ENCODE measurements at regions not wholly inside any gene's neighbourhood (a gene's known extent, or its start where the extent isn't known, plus 50 kb on each side); places are given as distances from the start of the nearest gene placed in this dataset.
A peak's percentile ranks its signal among the peaks of the same experiment; 100 is the strongest.

DNA sequence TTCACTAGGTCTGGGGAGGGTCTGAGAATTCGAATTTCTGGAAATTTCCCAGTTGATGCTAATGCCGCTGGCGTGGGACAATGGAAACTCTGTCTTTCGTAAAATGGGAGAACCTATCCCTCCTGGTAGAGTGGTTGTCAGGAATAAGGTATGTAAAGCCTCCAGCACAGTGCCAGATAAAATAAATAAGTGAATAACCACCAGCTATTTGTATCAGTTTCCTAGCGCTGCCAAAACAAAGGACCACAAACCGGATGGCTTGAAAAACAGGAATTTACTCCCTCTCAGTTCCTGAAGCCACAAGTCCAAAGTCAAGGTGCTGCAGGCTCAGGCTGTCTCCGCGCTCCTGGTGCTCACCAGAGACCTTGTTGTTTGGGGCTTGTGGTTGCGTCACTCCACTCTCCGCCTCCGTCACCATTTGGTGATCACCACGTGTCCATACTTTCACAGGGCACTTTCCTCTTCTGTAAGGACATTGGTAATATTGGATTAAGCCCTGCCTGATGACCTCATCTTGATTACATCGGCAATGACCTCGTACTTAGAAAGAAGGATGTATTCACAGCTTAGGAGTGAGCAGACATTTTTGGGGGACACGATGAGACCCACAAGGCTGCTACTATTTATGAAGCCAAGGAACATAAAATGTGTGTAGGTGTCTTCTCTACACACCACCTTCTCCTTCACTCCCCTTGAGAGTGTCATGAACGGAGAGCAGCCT, 428.5 kb downstream of the IRS2 start:
- DNase-seq: no peak

DNA sequence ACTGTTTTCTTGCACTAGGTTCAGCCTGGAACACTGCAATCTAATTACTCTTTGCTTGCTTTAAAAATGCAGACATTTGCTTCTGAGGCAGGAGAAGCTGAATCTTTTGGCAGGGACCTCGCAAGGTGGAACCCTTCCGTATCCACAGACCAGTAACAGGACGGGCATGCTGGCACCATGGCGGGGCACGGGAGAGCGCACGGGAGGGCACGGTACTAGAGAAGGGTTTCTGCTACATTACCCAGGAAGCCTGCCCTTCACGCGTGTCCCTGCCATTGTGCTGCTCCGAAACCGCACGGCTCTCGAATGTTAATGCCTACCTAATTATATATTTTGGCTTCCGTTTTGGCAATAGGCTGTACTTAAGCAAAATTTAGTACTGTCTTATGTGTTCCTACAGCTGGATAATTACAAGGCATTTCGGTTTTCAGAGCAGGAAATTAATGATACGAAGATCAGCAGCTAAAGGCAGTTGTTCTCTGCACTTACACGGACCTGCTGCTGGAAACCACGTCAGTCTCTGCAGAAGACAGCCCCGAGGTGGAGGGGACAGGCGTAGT, 430.4 kb downstream of the IRS2 start:
- DNase-seq: no peak

DNA sequence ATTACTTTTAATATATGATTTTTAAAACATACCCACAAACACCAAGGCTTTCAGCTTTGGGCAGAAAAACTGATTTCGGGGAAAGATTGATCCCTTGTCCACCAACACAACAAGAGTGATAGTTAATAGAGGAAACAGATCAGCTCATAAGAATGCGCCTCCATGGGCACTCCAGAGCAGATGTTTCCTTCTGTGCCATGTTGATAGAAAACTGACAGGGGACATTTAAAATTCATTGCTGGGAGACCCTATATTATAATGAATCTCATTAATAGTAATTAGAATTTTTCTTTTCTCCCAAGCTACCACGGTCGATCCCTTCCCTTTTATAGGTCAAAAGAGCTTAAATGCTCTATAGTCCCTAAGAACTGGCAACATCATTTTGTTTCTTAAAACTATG, 431.2 kb downstream of the IRS2 start:
- DNase-seq: no peak

DNA sequence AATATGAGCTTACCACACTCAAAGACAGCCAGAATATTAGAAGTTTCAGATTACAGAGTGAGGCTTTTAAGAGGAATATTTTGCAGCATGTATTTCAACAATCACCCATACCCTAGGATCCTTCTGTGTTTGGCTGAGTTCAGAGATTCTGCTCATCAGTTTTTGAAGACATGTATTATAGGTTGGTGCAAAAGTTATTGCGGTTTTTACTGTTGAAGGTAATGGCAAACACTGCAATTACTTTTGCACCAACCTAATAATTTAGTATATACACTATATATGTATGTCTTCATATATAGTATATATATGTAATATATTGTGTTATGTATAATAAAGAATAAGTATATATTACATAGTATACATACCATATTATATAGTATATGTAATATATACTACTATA, 435.1 kb downstream of the IRS2 start:
- DNase-seq: no peak

DNA sequence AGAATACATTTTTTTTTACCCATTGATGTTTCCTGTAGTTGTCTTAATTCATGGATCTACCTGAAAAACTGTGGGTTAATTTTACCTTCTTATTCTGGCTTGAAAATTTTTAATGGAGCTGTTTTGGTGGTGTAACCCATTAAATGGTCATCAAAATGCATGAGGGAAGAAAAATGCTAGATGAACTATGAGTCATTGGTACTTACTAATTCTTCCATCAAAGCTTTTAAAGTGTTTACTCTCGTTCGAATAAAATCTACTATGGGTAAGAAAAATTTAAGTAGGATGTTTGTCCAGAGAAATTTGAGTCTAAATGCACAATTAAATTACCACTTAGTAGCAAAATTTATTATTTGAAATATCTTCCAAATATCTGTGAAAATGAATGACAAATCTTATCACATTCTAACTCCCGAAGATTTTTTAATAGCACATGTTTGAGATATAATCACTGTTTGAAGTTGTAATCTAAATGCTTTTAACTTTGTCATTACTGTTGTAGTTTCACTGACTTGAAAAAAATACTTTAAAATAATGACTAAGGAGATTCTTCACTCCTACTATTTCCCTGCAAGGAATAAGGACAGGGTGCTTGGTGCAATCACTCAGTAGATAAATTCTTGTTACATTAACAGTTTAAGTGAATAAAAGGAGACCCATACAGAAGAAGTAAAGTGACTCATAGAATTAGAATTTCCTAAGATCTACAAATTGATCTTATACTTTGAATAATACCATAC, 437.7 kb downstream of the IRS2 start:
- no peak for DNase-seq

DNA sequence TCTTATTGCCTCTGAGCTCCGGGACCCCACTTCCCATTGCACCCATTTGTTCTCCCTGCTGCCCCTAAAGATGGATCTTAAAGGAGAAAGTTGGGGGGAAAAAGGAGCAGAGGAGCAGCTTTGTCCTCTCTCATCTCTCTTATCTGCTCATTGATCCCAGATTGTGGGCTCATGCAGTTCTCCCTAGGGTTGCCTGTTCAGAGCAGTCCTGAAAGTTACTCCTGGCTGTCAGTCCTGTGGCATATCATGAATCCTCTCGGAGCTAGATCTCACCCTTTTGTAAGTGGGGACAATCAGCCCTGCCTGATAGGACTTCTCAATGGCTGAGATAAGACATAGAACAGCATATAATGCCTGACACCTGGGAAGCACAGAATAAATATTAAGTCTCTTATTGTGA, 440.3 kb downstream of the IRS2 start:
- DNase-seq: no peak

DNA sequence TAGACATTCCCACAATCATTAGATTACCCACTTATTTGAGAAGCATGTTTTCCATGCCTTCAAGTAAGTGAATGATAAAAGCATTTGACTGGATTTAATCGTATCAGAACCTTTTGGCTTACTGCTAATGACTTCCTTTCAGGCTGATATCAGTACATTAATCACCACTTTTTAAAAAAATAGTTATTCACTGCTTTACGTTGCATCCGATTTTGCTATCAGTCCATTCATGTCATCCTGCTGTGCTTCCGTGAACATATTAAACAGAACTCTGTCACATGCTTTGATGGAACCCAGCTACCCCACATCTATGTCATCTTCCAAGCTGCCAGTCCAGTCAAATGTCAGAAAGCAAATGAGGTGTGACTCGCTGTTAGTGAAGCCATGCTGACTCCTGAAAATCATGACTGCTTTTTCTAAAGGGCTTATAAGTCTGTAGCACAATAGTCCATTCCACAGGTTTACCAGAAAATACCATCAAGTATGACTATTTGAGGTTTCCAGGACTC, 440.9 kb downstream of the IRS2 start:
- DNase-seq: no peak

DNA sequence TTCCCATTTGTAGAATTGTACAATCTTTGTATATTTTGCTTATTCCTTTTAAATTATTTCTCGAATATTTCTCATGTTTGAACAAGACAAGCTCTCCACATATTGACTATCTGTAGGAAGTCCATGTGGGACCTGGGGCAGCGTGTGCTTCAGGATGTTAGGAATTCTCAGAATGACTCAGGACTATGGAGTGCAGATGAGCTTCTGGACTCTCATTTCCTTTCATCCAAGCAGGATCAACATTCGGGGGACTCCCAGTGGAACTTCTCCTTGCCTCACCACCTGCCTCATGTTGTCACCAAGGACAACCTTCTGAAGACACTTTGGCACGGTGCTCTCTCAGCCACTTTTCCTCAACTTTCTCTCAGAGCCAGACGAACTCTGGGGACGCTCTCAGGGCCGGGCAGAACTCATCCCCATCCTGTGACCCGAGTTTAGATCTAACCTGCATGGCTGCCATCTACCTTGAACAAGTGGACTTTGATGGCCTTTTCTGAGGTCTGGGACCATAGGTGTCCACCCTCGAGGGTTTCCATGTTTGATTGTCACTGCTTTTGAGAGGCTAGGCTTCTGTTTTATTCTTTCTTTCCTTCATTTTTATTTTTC, 441.7 kb downstream of the IRS2 start:
- DNase-seq: no peak

DNA sequence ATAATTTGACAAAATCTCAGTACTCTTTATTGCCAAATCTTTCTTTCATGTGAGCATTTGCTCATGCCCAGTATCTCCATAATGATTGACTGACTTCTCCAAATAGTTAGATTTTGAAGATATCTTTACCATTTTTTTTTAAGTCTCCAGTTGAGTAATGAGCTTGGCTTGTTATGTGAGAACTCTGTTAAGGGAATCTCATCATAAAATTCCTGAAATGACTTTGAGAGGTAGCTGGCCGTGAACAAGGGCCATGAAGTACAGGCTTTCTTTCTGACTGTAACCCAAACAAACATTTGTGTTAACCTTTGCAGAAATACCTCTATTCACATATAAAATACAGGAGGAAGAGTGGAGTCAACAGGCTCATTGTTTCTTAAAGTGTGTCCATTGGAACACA, 449.7 kb downstream of the IRS2 start:
- DNase-seq: no peak

DNA sequence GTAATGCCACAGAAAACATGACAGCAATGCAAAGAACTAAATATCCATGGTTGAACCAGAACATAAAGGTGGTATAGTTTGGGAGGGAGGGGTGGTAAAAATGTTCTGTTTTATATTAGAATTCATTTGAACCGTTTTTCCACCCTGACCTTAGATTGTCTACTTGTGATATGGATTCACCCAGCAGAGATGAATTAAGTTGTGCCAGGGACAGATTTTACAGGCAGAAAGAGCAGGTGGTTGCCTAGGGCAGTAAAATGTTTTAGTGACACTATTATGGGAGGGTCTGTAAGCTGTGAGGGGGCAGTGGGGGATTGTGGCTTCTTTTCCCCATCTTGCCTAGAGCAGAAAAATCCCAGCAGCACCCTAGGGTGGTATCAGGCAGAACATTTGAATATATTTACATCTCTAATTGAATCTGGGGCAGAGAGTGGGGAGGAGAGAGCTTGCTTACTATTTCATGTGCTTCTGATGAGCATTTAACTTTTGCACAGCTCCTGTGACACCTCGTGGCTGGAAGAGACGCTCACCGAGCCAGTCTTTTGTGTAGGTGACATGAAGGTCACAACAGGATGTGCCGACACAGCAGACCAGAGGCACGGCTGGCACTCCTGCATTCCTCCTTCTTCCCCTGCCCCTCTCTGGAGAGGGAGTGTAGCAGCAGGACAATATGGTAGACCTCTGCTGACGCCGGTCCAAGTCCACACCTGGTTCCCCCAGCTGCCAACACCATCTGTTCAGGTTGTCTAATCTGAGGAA, 452.3 kb downstream of the IRS2 start:
- peak; percentile 80 for DNase-seq

DNA sequence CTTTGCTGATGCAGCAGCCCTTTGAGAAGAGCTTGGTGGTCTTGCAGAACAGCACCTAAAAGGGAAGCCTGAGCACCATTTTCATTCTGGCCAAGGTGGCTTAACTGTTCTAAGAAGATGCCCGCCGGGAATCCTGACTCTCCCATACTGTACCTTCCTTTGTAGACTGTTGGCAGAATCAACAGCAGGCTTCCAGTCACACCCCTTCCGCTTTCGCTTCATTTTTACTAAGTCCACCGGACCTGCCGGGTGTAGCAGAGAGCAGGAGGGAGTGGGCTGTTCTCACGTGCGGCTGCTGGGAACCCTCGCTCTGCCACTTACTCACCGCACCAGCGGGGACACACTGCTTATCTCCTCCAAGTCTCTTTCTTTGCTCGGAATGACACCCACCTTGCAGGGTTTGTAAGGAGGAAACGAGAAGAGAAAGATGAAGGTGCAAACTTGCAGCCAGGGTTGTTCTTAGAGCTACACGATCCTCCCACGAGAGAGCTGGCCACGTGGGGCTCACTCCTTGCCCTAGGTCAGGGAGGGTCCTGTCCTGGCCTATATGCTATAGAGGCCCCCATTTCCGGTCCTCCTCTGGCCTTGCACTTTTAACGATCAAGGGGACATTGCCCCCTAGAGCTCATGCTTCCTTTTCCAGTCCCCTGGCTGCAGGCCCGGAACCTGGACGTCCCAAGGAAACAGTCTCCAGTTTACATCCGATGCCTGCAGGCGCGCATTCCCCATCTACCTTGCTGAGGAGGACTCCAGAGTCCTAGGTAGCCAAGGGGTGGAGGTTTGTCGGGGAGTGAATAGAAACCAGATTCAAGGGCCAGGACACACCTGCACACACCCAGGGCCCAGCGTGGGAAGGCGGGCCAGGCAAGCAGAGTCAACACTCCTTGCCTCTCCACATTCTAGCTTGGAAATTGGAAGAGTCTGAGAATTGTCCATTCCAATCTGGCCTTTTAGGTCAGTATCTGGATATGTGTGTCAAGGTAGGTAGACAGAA, 453.6 kb downstream of the IRS2 start:
- DNase-seq: no peak

DNA sequence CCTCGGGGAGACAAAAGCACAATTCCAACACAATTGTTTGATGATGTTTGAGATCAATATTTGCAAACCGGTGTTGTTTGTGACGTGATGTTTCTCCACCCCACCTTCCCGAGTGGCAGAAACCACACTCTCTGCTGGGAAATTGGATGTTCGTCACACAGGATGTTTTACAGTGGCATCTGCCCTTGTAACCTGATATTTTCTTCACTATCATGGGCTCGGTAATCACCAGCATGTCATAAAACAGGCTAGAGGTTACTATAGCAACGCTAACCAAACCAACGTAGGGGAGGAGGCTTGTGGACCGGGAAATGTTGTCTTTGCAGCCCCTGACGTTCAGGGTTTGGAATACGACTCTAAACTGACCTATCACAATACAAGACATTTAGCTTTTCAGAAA, 454.5 kb downstream of the IRS2 start:
- DNase-seq: peak; percentile 82

DNA sequence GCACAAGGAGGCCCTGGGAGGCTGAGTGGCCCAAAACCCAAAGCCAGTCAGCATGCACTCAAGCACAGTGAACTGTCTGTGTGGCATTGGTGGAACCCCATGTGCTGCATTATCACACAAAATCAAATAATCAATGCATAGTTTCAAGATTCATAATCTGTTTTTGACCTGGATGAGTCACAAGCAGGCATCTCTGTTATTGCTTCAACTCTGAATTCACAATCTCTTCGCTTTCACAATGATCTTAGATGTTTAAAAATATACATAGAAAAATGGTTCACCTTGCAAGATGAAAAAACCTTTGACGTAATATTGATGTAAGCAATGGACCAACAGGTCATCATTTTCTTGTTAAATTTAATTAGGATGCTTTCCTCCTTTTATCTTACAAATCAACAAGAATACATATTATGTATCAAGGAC, 455.4 kb downstream of the IRS2 start:
- DNase-seq: no peak

DNA sequence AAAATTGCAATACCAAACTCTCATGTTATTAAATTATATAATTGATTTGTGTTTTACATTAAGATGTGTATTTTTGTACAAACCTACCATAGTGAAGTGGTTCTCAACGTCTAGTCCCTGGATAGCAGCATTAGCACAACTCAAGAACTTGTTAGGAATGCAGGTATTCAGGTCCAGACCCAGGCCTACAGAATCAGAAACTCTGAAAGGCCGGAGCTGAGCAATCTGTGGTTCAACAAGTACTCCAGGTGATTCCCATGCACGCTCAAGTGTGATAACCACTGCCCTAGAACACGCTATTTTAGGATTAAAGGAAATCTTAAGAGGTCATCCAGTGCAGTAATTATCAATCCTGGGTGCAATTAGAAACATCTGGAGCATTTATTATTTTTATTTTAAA, 456.3 kb downstream of the IRS2 start:
- DNase-seq: no peak

DNA sequence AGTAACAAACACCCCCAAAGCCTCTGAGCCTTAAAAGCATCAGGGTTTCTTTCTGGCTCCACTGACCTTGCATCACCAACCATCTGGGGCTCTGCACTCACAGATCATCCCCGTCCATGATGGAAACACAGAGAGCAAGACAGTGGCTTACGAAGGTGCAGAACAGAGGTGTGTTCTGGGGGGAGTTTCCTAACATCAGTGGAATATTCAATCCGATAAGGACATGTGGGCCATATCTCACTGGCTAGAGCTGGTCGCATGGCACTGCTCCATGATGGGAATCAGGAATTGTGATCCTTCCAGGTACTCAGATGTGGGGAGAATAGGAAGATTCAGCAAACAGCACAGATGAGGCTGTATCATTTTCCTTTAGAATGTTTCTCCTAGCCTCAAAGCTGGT, 457.2 kb downstream of the IRS2 start:
- DNase-seq: no peak

DNA sequence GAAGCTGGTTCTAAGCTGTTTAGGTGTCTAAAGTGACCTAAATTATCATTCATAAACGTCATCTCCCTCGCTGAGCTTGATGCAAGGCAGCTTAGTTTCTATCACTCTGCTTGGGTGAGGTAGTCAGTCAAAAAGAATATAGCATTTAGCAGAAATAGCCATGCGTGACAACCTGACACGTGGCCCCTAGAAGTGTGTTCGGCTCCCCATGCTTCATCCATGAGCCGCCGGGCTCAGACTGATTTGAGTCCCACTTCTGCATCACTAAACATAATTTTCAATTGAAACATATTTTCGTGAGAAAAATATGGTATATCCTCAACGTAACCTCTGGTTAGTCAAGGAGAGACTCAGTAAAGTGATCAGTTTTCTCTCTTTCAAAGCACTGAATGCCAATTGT, 459.8 kb downstream of the IRS2 start:
- DNase-seq: no peak

DNA sequence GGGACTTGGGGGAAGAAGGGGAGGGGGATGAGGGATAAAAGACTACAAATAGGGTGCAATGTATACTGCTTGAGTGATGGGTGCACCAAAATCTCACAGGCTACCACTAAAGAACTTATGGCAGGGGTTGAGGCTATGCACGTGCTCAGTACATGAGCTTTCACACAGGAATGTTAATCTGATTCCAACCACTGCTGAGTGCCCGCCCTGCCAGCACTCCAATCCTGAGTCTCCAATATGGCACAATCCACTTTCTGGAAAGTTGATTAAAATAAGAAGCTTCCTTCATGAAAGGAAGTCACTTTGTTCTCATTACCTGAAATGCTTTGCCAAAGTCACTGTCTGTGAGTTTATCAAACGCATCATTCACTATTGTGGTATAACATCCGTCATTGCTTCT, 463.0 kb downstream of the IRS2 start:
- DNase-seq: no peak

DNA sequence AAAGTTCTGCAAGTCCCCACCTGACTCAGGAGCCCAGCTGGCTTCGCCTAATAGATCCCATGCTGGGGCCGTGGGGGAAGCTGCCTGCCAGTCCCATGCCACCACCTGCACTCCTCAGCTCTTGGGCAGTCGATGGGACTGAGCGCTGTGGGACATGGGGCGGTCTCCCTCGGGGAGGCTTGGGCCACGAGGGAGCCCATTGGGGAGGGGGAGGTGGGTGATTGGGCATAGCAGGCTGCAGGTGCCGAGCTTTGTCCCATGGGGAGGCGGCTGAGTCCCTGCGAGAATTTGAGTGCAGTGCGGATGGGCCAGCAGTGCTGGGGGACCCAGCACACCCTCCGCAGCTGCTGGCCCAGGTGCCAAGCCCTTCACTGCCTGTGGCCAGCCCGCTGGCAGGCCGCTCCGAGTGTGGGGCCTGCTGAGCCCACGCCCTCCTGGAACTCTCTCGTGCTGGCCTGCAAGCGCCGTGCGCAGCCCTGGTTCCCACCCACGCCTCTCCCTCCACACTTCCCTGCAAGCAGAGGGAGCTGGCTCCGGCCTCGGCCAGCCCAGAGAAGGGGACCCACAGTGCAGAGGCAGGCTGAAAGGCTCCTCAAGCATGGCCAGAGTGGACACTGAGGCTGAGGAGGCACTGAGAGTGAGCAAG, 467.3 kb downstream of the IRS2 start:
- DNase-seq: no peak

DNA sequence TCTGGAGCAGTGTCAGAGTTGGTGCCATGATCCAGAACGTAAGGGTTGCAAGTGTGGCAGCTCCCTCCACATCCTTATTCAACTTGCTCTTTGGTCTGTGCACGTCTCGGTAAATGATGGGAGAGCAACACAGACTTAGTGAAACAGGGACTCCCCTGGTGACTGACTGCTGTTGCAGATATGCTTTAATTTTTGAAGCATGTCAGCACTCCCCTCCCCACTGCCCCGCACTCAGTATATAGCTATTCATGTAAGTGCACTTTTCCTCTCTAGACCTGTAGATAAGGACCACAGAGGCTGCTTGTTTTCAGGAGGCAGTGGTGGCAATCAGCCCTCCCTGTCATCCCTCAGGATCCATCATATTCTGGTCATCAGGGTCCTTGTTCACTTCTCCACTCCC, 470.9 kb downstream of the IRS2 start:
- DNase-seq: no peak

DNA sequence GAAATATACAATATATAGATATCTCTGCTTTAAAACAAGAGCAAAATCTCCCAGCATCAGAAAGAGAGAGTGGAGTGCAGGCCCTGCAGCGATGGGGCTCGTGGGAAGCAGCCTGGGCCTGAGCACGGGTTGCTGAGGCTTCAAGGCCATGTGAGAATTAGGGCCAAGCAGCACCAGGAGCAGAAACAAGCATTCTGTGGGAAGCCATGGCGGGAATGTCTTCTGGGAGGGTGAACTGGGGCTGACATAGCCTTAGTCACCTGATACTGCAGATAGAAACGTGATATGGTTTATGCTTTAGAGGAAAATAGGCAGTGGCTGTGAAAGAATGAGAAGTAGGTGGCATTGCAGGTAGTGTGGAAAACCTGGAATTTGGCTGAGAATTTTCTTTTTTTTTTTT, 472.3 kb downstream of the IRS2 start:
- no peak for DNase-seq

DNA sequence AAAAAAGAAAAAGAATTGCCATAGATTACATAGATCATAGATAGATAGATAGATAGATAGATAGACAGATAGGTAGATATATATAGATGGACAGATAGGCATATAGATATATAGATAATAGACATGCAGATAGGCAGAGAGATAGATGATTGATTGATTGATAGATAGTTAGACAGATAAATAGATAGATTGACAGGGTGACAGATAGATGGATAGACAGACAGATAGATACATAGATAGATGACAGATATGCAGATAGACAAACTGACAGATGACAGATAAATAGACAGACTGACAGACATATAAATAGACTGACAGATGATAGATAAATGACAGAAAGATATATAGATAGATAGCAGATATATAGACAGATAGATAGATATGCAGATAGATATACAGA, 474.0 kb downstream of the IRS2 start:
- no peak for DNase-seq

Measured in NCI-H82 (cell line).